SK-N-SH (cell line): ENCODE measurements at regions not wholly inside any gene's neighbourhood (a gene's known extent, or its start where the extent isn't known, plus 50 kb on each side); places are given as distances from the start of the nearest gene placed in this dataset.

Experiments used
- CTCF ChIP-seq: fragments of 200-600 bp; sonication (generic); IDR thresholded peaks from 2 replicates; pipeline ENCODE4 v1.6.1; 2017; ENCODE audit warnings: antibody characterized with exemption, mild to moderate bottlenecking, moderate library complexity
- MAX ChIP-seq: IDR thresholded peaks from 2 replicates; pipeline ENCODE4 v1.4.0; 2012; ENCODE audit warnings: low read depth

GRCh38 chr1:241442686-241443085, 76.9 kb downstream of the FH start:
- TF ChIP-seq MAX (no peak), CTCF (no peak)
